NCI-H2107 (cell line): ENCODE measurements at regions not wholly inside any gene's neighbourhood (a gene's known extent, or its start where the extent isn't known, plus 50 kb on each side); places are given as distances from the start of the nearest gene placed in this dataset.
"Not testable (repeated sequence)": the region's sequence is repeated elsewhere in the genome, so short reads cannot be mapped to it uniquely, and the experiment has no call there.

ENCODE experiments used
- DNase-seq: peaks from one replicate; lab custom pipeline; 2025; lab: John Stamatoyannopoulos, UW

- DNase-seq = no peak
Observed at GRCh38 chr3:124043023-124043422, 51.1 kb upstream of the ROPN1 start.

GRCh38 chr3:124044956-124045355 is 53.0 kb upstream of the ROPN1 start:
- DNase-seq = no peak

GRCh38 chr3:124048967-124049798 is 57.3 kb upstream of the ROPN1 start:
- no peak for DNase-seq

GRCh38 chr3:124051636-124052035 is 59.7 kb upstream of the ROPN1 start:
- no peak for DNase-seq

GRCh38 chr3:124053871-124054270 is 61.9 kb upstream of the ROPN1 start:
- no peak for DNase-seq

GRCh38 chr3:124056846-124057245 is 64.9 kb upstream of the ROPN1 start:
- no peak for DNase-seq

GRCh38 chr3:124057420-124057819 is 65.5 kb upstream of the ROPN1 start:
- DNase-seq = no peak

- DNase-seq = no peak
Observed at GRCh38 chr3:124059580-124059979, 67.7 kb upstream of the ROPN1 start.

GRCh38 chr3:124063197-124063909 is 71.4 kb upstream of the ROPN1 start:
- DNase-seq = no peak

- no peak for DNase-seq
Observed at GRCh38 chr3:124064050-124064449, 72.1 kb upstream of the ROPN1 start.

GRCh38 chr3:124066543-124066942 is 74.6 kb upstream of the ROPN1 start:
- not testable (repeated sequence) for DNase-seq

- not testable (repeated sequence) for DNase-seq
Observed at GRCh38 chr3:124069706-124070105, 77.8 kb upstream of the ROPN1 start.

- not testable (repeated sequence) for DNase-seq
Observed at GRCh38 chr3:124075090-124075489, 83.2 kb upstream of the ROPN1 start.

GRCh38 chr3:124075753-124076152 is 83.8 kb upstream of the ROPN1 start:
- no peak for DNase-seq

- no peak for DNase-seq
Observed at GRCh38 chr3:124076235-124076634, 84.3 kb upstream of the ROPN1 start.

- peak; percentile 14 for DNase-seq
Observed at GRCh38 chr3:124078953-124079911, 87.3 kb upstream of the ROPN1 start.

GRCh38 chr3:124079912-124080276 is 88.0 kb upstream of the ROPN1 start:
- no peak for DNase-seq

GRCh38 chr3:124082343-124082742 is 90.4 kb upstream of the ROPN1 start:
- no peak for DNase-seq

GRCh38 chr3:124084022-124084881 is 92.3 kb upstream of the ROPN1 start:
- peak; percentile 24 for DNase-seq

GRCh38 chr3:124088801-124089200 is 96.9 kb upstream of the ROPN1 start:
- DNase-seq = no peak

- no peak for DNase-seq
Observed at GRCh38 chr3:124089214-124089613, 97.3 kb upstream of the ROPN1 start.
